ENCODE measurements at regions not wholly inside any gene's neighbourhood (a gene's known extent, or its start where the extent isn't known, plus 50 kb on each side); places are given as distances from the start of the nearest gene placed in this dataset.
"Not testable (repeated sequence)": the region's sequence is repeated elsewhere in the genome, so short reads cannot be mapped to it uniquely, and the experiment has no call there.

DNA sequence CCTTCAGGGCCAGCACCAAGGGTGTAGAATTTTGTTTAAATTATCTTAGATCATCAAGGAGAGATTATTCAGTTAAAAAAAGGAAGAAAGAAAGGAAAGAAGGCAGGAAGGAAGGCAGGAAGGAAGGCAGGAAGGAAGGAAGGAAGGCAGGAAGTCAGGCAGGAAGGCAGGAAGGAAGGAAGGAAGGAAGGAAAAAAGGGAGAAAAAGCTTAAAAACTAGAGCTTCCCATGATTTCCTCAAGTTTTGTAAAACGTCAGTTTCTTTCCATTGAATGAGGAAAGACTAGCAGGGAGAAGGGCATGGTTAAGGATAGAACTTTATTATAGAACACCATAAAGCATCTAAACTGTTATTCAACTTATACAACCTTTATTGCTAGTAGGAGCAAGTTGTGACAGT is 2672.0 kb upstream of the PCDH20 start:
- DNase-seq, result no peak

DNA sequence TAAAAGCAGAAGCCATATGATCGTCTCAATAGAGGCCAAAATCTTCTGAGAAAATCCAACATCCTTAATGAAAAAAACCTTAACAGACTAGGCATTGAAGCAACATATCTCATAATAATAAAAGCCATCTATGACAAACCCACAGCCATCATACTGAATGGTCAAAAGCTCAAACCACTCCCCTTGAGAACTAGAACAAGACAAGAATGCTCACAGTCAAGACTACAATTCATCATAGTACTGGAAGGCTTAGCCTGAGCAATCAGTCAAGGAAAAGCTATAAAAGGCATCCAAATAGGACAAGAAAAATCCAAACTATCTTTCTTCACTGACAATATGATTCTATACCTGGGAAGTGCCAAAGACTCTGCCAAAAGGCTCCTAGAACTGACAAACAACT is 2668.2 kb upstream of the PCDH20 start:
- no peak for DNase-seq

DNA sequence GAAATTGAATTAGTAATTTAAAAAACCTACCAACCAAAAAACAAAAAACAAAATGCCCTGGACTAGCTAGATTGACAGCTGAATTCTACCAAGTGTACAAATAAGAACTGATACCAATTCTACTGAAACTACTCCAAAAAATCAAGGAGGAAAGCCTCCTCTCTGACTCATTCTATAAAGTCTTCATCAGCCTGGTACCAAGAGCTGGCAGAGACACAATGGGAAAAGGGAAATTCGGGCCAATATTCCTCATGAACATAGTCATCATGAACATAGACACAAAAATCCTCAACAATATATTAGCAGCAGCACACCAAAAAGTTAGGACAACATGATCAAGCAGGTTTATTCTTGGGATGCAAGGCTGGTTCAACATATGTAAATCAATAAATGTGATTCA is 2667.7 kb upstream of the PCDH20 start:
- DNase-seq, result no peak

GRCh38 chr13:64078480-64078936 is 2662.9 kb upstream of the PCDH20 start:
- no peak for DNase-seq

DNA sequence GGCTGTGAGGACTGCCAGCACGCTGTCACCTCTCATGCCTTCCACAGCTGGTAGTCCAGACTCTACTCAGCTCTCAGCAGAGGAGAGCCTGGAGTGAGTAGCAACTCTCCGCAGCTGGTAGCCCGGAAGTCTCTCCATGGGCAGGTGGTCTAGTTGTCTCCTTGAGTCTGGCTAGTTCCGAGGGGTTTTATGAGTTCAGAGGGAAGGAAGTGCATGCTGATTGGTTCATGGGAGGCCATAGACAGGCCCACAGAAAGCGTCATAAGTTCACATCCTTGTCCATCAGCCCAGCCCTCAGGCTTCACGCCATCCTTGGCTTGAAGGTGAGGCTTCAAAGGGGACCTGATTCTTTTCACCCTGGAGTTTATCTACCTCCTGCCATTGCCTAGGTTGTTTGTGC is 2662.4 kb upstream of the PCDH20 start:
- DNase-seq, result no peak

DNA sequence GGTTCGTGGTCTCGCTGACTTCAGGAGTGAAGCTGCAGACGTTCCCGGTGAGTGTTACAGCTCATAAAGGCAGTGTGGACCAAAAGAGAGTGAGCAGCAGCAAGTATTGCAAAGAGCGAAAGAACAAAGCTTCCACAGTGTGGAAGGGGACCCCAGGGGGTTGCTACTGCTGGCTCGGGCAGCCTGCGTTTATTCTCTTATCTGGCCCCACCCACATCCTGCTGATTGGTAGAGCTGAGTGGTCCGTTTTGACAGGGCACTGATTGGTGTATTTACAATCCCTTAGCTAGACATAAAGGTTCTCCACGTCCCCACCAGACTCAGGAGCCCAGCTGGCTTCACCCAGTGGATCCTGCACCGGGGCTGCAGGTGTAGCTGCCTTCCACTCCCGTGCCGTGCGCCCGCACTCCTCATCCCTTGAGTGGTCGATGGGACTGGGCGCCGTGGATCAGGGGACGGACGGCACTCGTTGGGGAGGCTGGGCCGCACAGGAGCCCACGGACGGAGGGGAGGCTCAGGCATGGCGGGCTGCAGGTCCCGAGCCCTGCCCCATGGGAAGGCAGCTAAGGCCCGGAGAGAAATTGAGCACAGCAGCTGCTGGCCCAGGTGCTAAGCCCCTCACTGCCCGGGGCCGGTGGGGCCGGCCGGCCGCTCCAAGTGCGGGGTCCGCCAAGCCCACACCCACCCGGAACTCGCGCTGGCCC is 2661.6 kb upstream of the PCDH20 start:
- not testable (repeated sequence) for DNase-seq

DNA sequence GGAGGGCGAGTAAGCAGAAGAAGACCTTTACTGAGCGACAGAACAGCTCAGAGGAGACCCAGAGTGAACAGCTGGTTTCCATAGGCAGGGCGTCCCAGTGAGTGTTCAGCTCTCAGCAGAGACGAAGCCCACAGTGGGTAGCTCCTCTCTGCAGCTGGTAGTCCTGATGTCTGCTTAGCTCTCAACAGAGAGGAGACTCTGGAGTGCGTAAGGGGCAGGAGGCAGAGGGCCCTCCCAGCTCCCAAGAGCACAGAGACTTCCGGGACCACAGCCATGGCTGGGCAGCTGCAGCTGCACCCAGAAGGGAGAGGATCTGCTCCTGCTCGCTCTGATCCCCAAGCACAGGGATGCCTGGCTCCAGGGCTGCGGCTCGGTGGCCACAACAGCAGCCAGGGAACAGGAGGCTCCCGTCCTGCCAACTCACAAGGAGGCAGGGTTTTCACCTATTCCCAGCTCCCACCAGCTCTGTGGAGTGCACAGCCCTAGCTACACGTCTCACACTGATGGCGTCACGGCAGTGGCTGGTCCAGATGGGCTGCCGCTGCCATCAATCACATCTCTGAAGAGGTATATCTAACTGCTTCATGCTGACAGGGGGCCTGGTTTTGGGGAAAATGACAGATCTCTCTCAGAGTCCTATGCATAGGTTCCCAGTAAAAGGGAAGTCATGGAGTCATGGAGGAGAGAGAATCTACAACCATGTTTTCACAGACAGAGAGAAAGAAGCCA is 2660.1 kb upstream of the PCDH20 start:
- no peak for DNase-seq

- DNase-seq, result no peak
These were observed 2659.4 kb upstream of the PCDH20 start for GRCh38 chr13:64074971-64075474.

GRCh38 chr13:64073203-64073602 is 2657.6 kb upstream of the PCDH20 start:
- no peak for DNase-seq

DNA sequence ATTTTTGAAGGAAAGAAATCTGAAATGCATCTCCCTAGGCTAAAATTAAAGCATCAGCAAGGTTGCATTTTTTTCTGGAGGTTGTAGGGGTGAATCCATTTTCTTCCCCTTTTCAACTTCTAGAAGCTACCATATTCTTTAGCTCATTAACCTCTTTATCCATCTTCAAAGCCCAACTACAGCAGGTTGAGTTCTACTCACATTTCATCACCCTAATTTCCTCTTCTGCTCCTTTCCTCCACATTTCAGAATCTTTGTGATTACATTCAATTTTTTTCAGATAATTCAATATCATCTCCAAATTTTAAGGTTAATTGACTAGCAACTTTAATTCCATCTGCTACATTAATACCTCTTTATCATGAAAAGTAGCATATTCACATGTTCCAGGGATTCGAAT is 2655.7 kb upstream of the PCDH20 start:
- DNase-seq, result no peak

DNA sequence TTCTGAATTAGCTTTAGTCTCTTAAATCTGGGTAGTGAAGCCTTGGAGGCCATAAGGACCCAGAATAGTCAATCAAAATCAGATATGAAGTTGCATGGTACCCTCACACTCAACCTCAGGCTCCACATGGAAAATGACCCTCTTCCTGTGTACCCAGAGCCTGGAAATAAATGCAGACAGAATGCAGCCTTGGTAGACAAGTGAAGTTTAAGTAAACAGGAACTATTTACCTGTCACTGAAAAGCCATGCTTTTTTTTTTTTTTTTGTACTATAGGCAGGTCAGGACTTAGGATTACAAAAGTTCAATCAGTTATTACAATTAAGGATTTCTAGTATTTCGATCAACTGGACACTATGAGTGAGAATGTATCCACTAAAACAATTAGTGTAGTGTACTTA is 2654.2 kb upstream of the PCDH20 start:
- no peak for DNase-seq

DNA sequence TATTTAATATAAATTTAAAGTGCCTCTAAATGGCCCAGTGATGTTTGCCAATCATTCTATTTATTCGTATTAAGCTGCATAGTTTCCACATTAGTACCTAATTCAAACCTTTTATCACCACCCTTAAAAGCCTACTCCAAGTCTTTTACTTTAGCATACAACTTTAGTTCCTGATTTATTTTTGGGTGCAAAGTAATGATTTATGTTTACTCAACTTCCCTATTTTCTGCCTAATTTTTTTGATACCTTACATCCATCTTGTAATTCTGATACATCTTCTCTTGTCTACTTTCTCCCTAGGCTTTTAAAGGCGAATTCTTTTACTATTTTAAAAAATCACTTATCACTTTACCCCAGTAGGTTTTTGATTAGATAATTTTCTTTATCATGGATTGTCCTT is 2651.1 kb upstream of the PCDH20 start:
- DNase-seq, result no peak

- DNase-seq, result no peak
These were observed 2646.0 kb upstream of the PCDH20 start for GRCh38 chr13:64061649-64062048.

GRCh38 chr13:64057372-64058020 is 2641.8 kb upstream of the PCDH20 start:
- no peak for DNase-seq

- DNase-seq, result no peak
These were observed 2638.7 kb upstream of the PCDH20 start for GRCh38 chr13:64054321-64054720.

- DNase-seq, result no peak
These were observed 2636.9 kb upstream of the PCDH20 start for GRCh38 chr13:64052521-64052920.

GRCh38 chr13:64051278-64051677 is 2635.6 kb upstream of the PCDH20 start:
- no peak for DNase-seq

DNA sequence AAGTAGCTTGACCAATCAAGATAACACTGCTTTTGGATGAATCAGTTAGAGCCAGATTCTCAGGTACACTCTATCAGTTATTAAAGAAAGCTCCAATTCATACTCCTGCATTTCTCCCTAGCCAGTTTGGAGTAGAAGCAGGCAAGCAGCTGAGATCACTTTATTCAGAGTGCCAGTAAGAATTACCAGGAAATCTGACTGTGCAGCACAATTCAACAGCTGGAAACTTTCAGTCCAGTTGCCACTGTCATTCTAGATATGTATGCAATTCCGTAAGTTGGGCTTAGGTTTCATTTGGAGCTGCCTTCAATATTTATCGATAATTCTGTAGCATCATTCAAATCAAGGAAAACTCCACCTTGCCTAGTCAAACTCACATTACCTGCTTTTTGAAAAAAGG is 2625.6 kb upstream of the PCDH20 start:
- DNase-seq, result no peak

DNA sequence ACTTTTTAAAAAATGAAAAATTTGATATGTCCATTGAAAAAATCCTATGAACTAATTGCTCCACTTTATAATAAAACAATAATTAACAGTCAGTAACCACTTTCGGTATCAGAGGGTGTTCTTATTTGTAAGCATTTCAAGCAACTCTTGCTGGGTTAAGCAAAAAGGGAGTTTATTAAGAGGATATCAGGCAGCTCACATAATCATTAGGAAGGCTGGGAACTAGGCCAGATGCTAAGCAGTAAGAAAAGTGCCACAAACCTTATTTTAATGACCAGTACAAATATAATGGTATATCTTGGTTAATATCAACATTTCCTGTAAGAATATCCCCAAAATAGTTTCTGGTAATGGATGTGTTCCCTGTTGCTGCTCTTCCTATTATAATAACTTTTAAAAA is 2618.3 kb upstream of the PCDH20 start:
- DNase-seq, result no peak

GRCh38 chr13:64029343-64030093 is 2613.9 kb upstream of the PCDH20 start:
- no peak for DNase-seq

- DNase-seq, result no peak
These were observed 2612.9 kb upstream of the PCDH20 start for GRCh38 chr13:64028551-64028950.

DNA sequence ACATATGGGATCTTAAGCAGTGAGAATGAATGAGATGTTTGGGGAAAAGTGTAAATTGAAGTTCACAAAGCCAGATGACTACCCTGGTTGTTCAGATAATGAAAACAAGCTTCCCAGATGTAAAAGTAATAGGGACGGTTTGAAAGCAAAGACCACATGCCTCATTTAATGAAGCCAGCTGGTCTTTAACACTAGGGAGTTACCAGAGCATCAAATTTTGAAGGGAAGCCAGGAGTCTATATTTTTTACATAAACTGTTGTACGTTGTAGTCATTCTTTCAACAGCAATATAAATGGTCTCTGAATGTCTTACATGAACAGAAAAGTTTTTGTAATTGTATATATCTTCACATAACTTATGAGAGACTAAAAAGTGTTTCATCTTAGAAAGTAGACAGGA is 2604.5 kb upstream of the PCDH20 start:
- DNase-seq, result no peak

DNA sequence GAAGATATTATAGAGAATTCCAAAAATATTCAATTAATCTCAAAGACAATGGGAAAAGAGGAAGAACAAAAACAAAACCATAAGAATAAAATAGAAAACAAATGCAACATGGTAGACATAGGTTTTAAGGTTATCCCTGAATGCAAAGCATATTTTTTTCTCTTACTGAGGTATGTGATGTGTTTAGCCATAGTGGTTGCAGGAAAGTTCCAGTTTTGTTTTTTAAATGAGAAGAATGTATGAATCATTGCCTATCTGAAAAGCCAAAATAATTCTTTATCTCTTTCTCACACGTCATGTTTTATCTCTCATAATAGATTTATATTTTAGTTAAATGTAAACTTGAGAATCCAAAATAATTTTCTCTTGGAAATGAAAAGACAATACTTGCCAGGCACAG is 2591.7 kb upstream of the PCDH20 start:
- no peak for DNase-seq

All from activated CD4-positive, alpha-beta T cell treated with anti-CD3 and anti-CD28 coated beads, Interleukin-2, amount 50 U/mL, for 16 hours (primary cell).